ENCODE measurements at regions not wholly inside any gene's neighbourhood (a gene's known extent, or its start where the extent isn't known, plus 50 kb on each side); places are given as distances from the start of the nearest gene placed in this dataset.

- DNase-seq (ENCODE audit: low spot score, unreplicated experiment): no peak
- Mint-ChIP-seq H3K36me3 (ENCODE audit: insufficient read depth) (no peaks in the 10 kb centered on the region), H3K27me3 (no peaks in the 10 kb centered on the region), H3K9me3 (ENCODE audit: low read depth) (no peaks in the 10 kb centered on the region), H3K4me3 (ENCODE audit: low read depth) (no peak overlapping the region), H3K27ac (no peak overlapping the region), H3K4me1 (ENCODE audit: low read depth) (peaks cover 8% of the 10 kb centered on the region)
- TF ChIP-seq CTCF (IDR thresholded peaks at IDR 0.05; ENCODE audit: unreplicated experiment): no peak
These were observed 107.9 kb upstream of the ETAA1 start for GRCh38 chr2:67289271-67289670.

GRCh38 chr2:67289921-67290371 is 107.2 kb upstream of the ETAA1 start:
- H3K4me1 Mint-ChIP-seq (ENCODE audit: low read depth): peaks cover 8% of the 10 kb centered on the region
- H3K36me3 Mint-ChIP-seq (ENCODE audit: insufficient read depth): no peaks in the 10 kb centered on the region
- no peak for DNase-seq (ENCODE audit: low spot score, unreplicated experiment)
- no peak for TF ChIP-seq CTCF (IDR thresholded peaks at IDR 0.05; ENCODE audit: unreplicated experiment)
- no peaks in the 10 kb centered on the region for H3K27me3 Mint-ChIP-seq
- H3K9me3 Mint-ChIP-seq (ENCODE audit: low read depth): no peaks in the 10 kb centered on the region
- H3K4me3 Mint-ChIP-seq (ENCODE audit: low read depth): no peak overlapping the region
- H3K27ac Mint-ChIP-seq: no peak overlapping the region

- no peak overlapping the region for H3K27ac Mint-ChIP-seq
- no peaks in the 10 kb centered on the region for H3K9me3 Mint-ChIP-seq (ENCODE audit: low read depth)
- peaks cover 9% of the 10 kb centered on the region for H3K4me1 Mint-ChIP-seq (ENCODE audit: low read depth)
- TF ChIP-seq CTCF (IDR thresholded peaks at IDR 0.05; ENCODE audit: unreplicated experiment): no peak
- no peak overlapping the region for H3K4me3 Mint-ChIP-seq (ENCODE audit: low read depth)
- H3K27me3 Mint-ChIP-seq: no peaks in the 10 kb centered on the region
- H3K36me3 Mint-ChIP-seq (ENCODE audit: insufficient read depth): no peaks in the 10 kb centered on the region
- DNase-seq (ENCODE audit: low spot score, unreplicated experiment): no peak
These were observed 106.5 kb upstream of the ETAA1 start for GRCh38 chr2:67290451-67291290.

GRCh38 chr2:67294218-67294617 is 102.9 kb upstream of the ETAA1 start:
- no peak for TF ChIP-seq CTCF (IDR thresholded peaks at IDR 0.05; ENCODE audit: unreplicated experiment)
- Mint-ChIP-seq H3K4me3 (ENCODE audit: low read depth) (no peak overlapping the region), H3K27ac (no peak overlapping the region), H3K4me1 (ENCODE audit: low read depth) (peaks cover 13% of the 10 kb centered on the region), H3K27me3 (no peaks in the 10 kb centered on the region), H3K9me3 (ENCODE audit: low read depth) (no peaks in the 10 kb centered on the region), H3K36me3 (ENCODE audit: insufficient read depth) (no peaks in the 10 kb centered on the region)
- DNase-seq (ENCODE audit: low spot score, unreplicated experiment): no peak

- Mint-ChIP-seq H3K4me1 (ENCODE audit: low read depth) (peaks cover 13% of the 10 kb centered on the region), H3K36me3 (ENCODE audit: insufficient read depth) (no peaks in the 10 kb centered on the region)
These were observed 101.7 kb upstream of the ETAA1 start for GRCh38 chr2:67295406-67295805.

More at GRCh38 chr2:67295406-67295805, 101.7 kb upstream of the ETAA1 start:
- Mint-ChIP-seq H3K9me3 (ENCODE audit: low read depth) (no peaks in the 10 kb centered on the region), H3K27me3 (no peaks in the 10 kb centered on the region), H3K4me3 (ENCODE audit: low read depth) (no peak overlapping the region), H3K27ac (no peak overlapping the region)
- no peak for DNase-seq (ENCODE audit: low spot score, unreplicated experiment)
- TF ChIP-seq CTCF (IDR thresholded peaks at IDR 0.05; ENCODE audit: unreplicated experiment): no peak
